Gastrocnemius medialis (tissue), 4 donors: ENCODE measurements at regions not wholly inside any gene's neighbourhood (a gene's known extent, or its start where the extent isn't known, plus 50 kb on each side); places are given as distances from the start of the nearest gene placed in this dataset.

Experiments used
- POLR2A ChIP-seq, 2 donors: fragments of 450-650 bp; IDR thresholded peaks; one replicate each; pipeline ENCODE4 v1.6.1; 2017; ENCODE audit warnings: antibody characterized with exemption in 2 of 2, mild to moderate bottlenecking in 2 of 2, moderate library complexity in 2 of 2
- TF ChIP-seq, protein P1 (sequence below), 5 experiments: fragments of 450-650 bp in 3 of 5; fragments of 200-600 bp in 2 of 5; sonication (generic) in 2 of 5; IDR thresholded peaks in 4 of 5; conservative IDR thresholded peaks in 1 of 5; 1 replicate in 4 of 5; 2 replicates in 1 of 5; pipeline ENCODE4 v1.5.1; 2016 to 2019; ENCODE audit warnings: antibody characterized with exemption in 5 of 5, mild to moderate bottlenecking in 3 of 5, moderate library complexity in 3 of 5

DNA sequence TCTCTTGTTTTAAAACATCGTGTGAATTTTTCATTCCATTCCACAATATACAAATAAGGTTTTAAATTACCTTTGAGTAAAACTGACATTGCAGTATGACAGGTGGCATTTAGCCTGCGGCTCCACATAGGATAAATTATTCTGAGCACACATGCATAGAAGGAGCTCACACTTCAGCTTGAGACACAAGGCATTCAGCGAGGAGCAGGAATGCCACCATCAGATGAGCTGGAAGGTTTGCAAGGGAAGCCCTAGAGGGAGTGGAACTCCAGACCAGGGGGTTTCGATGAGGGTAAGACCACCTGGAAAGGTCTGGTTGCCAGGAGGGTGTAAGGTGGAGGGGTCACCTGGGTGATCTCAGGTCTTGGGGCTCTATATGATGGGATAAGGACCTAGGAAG is 259.0 kb upstream of the ADRA1B start:
- TF ChIP-seq POLR2A (IDR thresholded peaks at IDR 0.05) = no peak
- TF ChIP-seq, protein P1, sequence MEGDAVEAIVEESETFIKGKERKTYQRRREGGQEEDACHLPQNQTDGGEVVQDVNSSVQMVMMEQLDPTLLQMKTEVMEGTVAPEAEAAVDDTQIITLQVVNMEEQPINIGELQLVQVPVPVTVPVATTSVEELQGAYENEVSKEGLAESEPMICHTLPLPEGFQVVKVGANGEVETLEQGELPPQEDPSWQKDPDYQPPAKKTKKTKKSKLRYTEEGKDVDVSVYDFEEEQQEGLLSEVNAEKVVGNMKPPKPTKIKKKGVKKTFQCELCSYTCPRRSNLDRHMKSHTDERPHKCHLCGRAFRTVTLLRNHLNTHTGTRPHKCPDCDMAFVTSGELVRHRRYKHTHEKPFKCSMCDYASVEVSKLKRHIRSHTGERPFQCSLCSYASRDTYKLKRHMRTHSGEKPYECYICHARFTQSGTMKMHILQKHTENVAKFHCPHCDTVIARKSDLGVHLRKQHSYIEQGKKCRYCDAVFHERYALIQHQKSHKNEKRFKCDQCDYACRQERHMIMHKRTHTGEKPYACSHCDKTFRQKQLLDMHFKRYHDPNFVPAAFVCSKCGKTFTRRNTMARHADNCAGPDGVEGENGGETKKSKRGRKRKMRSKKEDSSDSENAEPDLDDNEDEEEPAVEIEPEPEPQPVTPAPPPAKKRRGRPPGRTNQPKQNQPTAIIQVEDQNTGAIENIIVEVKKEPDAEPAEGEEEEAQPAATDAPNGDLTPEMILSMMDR (IDR thresholded peaks at IDR 0.05 in 4 of 5, conservative IDR thresholded peaks at IDR 0.05 in 1 of 5) = no peak
